ENCODE measurements at regions not wholly inside any gene's neighbourhood (a gene's known extent, or its start where the extent isn't known, plus 50 kb on each side); places are given as distances from the start of the nearest gene placed in this dataset.

- DNase-seq = no peak
Observed at GRCh38 chr2:236317938-236318396, 53.8 kb upstream of the ASB18 start.

- DNase-seq = no peak
Observed at GRCh38 chr2:236318401-236318800, 54.2 kb upstream of the ASB18 start.

DNA sequence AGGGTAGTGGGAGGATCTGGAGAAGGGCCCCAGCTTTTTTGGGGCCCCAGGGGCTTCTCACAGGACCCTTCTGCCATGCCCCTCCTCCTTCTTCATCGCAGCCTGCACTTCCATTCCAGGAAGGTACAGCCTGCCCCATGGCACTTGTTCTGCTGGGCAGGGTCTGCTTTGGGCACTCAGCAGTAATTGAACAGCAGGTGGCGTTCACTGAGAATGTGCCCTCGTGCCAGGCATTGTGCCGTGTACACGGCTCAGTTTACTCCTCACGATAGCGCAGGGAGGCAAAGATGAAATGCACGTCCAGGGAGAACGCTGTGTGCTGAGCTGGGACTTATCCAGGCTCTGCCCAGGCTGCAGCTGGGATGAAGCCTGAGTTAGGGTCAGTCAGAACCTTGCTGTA is 54.8 kb upstream of the ASB18 start:
- no peak for DNase-seq

DNA sequence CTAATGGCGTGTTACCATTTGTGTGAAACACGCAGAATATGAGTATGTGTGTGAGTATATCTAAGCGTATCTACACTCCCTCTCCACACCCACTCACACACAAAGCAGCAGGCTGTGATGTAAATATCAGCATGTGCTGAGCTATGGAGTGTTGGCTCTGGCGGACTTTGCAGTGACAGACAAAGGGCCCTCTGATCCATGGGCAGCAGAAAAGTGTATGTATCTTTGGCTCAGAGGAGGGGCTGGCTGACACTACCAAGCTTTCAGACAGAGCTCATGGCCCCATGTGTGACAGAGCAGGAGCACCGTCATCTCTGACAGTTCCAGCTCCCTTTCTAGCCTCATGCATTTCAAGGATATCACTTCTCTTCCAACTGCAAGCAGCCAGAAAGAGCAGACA is 57.2 kb upstream of the ASB18 start:
- DNase-seq = no peak

DNA sequence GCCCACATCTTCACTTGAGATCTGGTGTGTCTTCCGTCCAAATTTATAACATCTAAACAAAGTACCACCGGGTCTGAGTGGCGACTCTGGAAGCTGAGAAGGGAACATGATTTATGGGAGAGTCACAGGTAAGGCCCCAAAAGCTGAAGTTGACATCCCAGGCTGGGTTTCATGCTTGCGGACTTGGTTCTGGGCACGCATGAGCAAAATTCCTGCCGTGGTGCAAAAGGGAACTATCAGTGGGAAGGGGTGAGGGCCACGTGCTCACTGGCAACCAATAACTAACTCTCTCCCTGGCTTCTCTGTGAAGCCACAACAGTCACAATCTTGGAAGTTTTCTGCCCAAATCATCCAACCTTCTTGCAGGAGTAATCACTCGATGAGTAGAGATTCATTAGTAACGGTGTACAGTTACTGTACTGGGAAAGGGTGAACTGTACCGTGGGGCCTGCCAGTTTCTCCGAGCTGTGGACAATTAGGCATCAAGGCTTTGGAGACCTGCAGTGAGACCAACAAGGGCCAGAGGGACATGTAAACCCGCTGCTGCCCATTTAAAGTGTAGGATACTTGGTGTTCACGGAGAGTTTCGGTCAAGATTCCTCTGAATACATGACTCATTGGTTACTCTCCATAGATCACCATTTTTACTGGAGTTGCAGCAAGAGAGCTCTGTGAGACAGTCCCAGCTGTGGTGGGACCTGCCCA is 69.4 kb upstream of the ASB18 start:
- DNase-seq = no peak

GRCh38 chr2:236334122-236334876 is 70.1 kb upstream of the ASB18 start:
- no peak for DNase-seq

- no peak for DNase-seq
Observed at GRCh38 chr2:236335696-236336574, 71.7 kb upstream of the ASB18 start.

- DNase-seq = no peak
Observed at GRCh38 chr2:236336575-236337464, 72.6 kb upstream of the ASB18 start.

- no peak for DNase-seq
Observed at GRCh38 chr2:236337465-236338325, 73.5 kb upstream of the ASB18 start.

DNA sequence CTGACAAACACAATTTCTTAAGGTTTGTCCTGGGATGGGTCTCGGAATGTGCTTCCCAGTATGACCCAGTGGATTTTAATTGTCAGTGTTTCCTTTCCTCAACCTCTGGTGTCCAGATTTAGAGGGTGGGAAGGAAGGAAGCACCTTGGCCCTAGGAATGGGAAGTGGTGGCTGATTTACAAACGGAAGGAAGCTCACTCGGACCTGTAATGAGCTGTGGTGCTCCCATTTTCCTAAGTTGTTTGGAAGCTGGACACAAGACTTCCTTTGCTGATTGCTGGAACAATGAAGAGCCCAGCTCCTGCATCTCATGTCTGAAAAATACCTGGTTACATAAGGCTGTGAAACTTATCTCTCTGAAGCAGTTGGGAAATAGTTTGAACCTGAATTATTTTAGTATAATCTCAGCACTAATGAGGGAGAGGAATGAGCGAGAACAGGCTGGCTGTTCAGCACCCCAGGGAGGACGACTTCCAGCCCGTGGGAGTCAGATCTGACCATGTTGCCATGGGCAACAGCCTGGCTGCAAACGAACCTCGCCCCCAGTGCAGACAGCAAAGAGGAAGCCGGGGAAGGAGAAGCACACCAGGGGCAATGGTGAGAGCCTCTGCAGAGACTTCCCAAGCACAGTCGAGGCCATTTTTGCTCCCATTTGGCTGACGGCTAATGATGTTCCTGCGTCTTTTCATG is 74.4 kb upstream of the ASB18 start:
- no peak for DNase-seq

DNA sequence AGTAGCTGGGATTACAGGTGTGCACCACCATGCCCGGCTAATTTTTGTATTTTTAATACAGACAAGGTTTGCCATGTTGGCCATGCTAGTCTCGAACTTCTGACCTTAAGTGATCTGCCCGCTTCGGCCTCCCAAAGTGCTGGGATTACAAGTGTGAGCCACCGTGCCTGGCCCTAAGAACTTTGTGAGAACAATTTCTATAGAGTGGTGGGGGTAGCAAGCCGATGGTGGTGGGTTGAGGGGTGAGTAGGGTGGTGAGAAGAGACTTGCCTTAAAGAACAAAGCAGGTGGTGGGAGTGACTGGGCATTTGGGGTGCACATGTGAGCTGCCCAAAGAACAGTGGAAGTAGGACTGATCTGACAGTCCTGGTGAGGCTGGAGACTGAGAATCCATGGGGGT is 76.0 kb upstream of the ASB18 start:
- DNase-seq = no peak

- DNase-seq = no peak
Observed at GRCh38 chr2:236341067-236341466, 76.9 kb upstream of the ASB18 start.

DNA sequence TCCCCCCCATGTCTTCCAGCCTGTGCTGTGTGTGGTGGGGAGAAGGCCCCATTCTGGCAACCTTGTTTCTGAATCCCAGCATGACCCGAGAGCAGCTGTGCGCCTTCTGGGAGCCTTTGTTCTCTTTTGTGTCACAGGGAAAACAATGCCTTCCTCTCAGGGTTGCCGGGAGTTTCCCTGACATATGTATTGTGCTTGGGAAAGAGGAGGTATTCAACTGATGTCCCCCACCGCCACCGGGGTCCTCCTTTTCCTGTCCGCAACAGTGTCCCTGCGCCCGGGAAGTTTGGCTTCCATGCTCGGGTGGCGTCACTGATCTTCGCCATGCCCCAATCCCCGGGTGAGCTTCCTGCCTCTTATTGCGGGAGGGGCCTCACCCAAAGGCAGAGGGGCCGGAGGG is 77.5 kb upstream of the ASB18 start:
- no peak for DNase-seq

GRCh38 chr2:236342507-236342906 is 78.3 kb upstream of the ASB18 start:
- DNase-seq = no peak

DNA sequence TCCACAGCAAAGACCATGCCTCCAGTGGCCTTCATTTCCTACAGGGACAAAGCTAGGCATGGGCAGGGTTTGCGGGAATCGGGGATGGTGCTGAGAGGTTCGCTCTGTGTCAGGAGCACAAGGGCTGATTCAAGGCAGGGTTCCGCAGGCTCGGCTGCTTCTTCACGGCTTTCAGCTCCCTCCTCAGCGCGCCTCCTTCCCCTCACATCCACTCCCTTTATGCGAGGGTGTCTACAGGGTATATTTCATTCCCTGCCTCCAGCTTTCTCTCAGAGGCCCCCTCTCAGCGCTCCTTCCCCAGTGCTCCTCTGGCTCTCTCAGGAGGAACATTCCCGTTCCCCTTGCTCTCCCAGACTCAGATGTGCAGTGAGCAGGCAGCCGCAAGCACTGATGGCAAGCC is 78.7 kb upstream of the ASB18 start:
- DNase-seq = no peak

- peak; percentile 18 for DNase-seq
Observed at GRCh38 chr2:236343400-236344161, 79.4 kb upstream of the ASB18 start.

- no peak for DNase-seq
Observed at GRCh38 chr2:236344446-236344845, 80.2 kb upstream of the ASB18 start.

DNA sequence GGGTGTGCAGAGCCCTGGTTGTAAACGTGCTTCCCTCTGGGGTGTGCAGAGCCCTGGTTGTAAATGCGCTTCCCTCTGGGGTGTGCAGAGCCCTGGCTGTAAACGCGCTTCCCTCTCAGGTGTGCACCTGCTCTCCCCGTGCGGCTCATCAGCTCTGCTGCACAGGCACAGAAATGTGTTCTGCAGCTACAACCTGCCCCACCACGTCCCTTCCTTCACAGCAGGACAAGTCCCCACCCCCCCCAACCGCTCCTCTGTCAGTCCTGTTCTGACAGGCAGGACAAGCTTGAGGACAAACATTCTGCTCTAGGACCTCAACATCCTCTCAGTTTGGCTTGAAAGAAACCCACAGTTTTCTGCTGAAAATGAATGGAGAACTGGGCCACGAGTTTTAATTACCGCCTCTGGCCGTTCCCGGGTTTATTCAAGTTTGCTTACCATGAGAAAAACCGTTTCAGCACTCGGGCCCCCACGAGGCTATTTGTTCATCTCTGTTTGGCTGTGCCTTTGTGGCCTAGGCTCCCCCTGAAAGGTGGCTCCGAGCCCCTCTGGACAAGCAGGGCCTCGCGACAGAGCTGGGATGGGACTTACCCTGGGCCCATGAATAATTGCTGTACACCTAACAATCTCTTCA is 81.0 kb upstream of the ASB18 start:
- no peak for DNase-seq

GRCh38 chr2:236346366-236346765 is 82.2 kb upstream of the ASB18 start:
- DNase-seq = no peak

Measured in effector CD8-positive, alpha-beta T cell (primary cell).